ENCODE measurements at regions not wholly inside any gene's neighbourhood (a gene's known extent, or its start where the extent isn't known, plus 50 kb on each side); places are given as distances from the start of the nearest gene placed in this dataset.

- TF ChIP-seq CTCF (conservative IDR thresholded peaks at IDR 0.05), result no peak
- no peak for TF ChIP-seq EZH2 (IDR thresholded peaks at IDR 0.05; ENCODE audit: low read depth)
These were observed 264.8 kb downstream of the TBL1XR1 start for GRCh38 chr3:176932433-176932832.

Measured in PC-9 (cell line).